Testis (tissue), 2 donors: ENCODE measurements at regions not wholly inside any gene's neighbourhood (a gene's known extent, or its start where the extent isn't known, plus 50 kb on each side); places are given as distances from the start of the nearest gene placed in this dataset.
"Not testable (repeated sequence)": the region's sequence is repeated elsewhere in the genome, so short reads cannot be mapped to it uniquely, and the experiment has no call there.

ENCODE experiments used
- DNase-seq: peaks from one replicate; pipeline ENCODE4 v3.0.0-alpha.2; 2019
- H3K27ac ChIP-seq, 2 donors: fragments of 200-600 bp; sonication (generic); one replicate each; pipeline ENCODE4 v1.5.1; 2019
- H3K27me3 ChIP-seq: fragments of 200-600 bp; sonication (generic); one replicate; pipeline ENCODE4 v1.5.1; 2019
- H3K36me3 ChIP-seq: fragments of 200-600 bp; sonication (generic); one replicate; pipeline ENCODE4 v1.5.1; 2017; ENCODE audit warnings: low read depth; ENCODE audit errors: missing control alignments
- H3K4me1 ChIP-seq: fragments of 200-600 bp; sonication (generic); one replicate; pipeline ENCODE4 v1.5.1; 2019
- H3K4me3 ChIP-seq, 2 donors: fragments of 200-600 bp; sonication (generic); one replicate each; pipeline ENCODE4 v1.5.1; 2017 to 2019
- H3K9me3 ChIP-seq: fragments of 200-600 bp; sonication (generic); one replicate; pipeline ENCODE4 v1.5.1; 2017
- CTCF ChIP-seq, 3 experiments: fragments of 450-650 bp in 2 of 3; fragments of 200-600 bp in 1 of 3; sonication (generic) in 1 of 3; IDR thresholded peaks; one replicate each; pipeline ENCODE4 v1.5.1; 2016 to 2019; ENCODE audit warnings: antibody characterized with exemption in 3 of 3, mild to moderate bottlenecking in 2 of 3, moderate library complexity in 1 of 3
- POLR2A ChIP-seq: fragments of 450-650 bp; IDR thresholded peaks from one replicate; pipeline ENCODE4 v1.6.1; 2017; ENCODE audit warnings: antibody characterized with exemption, mild to moderate bottlenecking, moderate library complexity
- WGBS, 2 donors: methylation state at CpG; one replicate each; pipeline ENCODE4 v1.1.5; 2018; 5-methylcytosine and 5-hydroxymethylcytosine counted together
- intact Hi-C: fragments of 100-400 bp; cut with DNase I; formaldehyde crosslinking; loops from one replicate; pipeline ENCODE4 v1.15.1; 2023; ENCODE audit warnings: low total_unique reads

DNA sequence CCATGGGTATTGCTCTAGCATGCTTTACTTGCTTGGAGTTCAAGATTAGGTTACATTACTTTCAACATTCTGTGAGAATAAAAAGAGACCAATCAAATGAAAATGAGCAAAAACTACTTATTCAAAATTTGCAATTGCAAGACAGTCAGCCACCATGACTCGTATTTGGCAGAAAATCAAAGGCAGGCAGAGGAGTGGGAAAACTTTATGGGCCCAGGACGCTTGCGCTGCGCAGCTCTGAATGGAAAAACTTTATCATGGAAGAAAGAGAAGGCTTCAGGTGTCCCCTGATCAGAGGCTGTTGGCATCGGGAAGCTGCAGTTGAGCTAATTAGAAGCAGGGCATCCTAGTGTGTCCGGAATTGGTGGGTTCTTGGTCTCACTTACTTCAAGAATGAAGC, 250.6 kb downstream of the USP46 start:
- 91 to 94% methylated on average over 6 of the region's 6 CpGs for WGBS, 2 donors
- no peaks in the 10 kb centered on the region for H3K36me3 ChIP-seq
- H3K27me3 ChIP-seq, result no peaks in the 10 kb centered on the region
- intact Hi-C loops, result no loop called here
- no peak overlapping the region for H3K27ac ChIP-seq
- no peaks in the 10 kb centered on the region for H3K4me1 ChIP-seq
- no peak for DNase-seq
- no peak overlapping the region for H3K4me3 ChIP-seq
- H3K9me3 ChIP-seq, result no peaks in the 10 kb centered on the region
- TF ChIP-seq CTCF (IDR thresholded peaks at IDR 0.05) (no peak), POLR2A (no peak)

- intact Hi-C loops, H3K36me3 ChIP-seq, H3K4me3 ChIP-seq, H3K27me3 ChIP-seq, H3K4me1 ChIP-seq, H3K27ac ChIP-seq, DNase-seq, H3K9me3 ChIP-seq: not testable (repeated sequence)
- 96 to 100% methylated on average over 5 to 18 of the region's 18 CpGs for WGBS, 2 donors
Measured at GRCh38 chr4:52409766-52410165, 249.3 kb downstream of the USP46 start.

DNA sequence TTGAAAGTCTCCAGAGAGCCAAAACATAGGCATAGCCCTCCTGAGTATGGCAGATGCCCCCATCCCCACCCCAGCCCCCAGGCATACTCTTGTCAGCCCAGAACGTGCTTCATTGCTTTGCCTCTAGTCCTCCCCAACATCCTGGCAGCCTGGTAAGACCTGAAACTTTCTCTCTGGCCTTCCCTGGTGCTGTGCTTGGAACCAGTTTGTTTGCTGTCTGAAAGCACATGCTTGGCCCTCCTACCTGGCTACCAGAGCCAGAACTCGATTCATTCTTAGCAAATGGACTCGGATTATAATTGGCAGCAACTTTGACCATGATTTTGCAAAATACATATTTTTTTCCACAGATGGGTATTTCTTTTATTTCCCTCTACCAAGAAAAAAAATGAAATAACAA, 248.1 kb downstream of the USP46 start:
- TF ChIP-seq POLR2A (no peak), CTCF (IDR thresholded peaks at IDR 0.05) (no peak)
- Histone ChIP-seq H3K9me3 (no peaks in the 10 kb centered on the region), H3K36me3 (no peaks in the 10 kb centered on the region), H3K4me1 (no peaks in the 10 kb centered on the region), H3K27ac (no peak overlapping the region), H3K4me3 (no peak overlapping the region), H3K27me3 (no peaks in the 10 kb centered on the region)
- intact Hi-C loops, result no loop called here
- no peak for DNase-seq
- 84 to 89% methylated on average over 3 of the region's 3 CpGs for WGBS, 2 donors

- TF ChIP-seq CTCF (IDR thresholded peaks at IDR 0.05), result no peak
- no peak for TF ChIP-seq POLR2A
- no peaks in the 10 kb centered on the region for H3K36me3 ChIP-seq
- no peak overlapping the region for H3K4me3 ChIP-seq
- H3K9me3 ChIP-seq, result no peaks in the 10 kb centered on the region
- no peaks in the 10 kb centered on the region for H3K4me1 ChIP-seq
- intact Hi-C loops, result no loop called here
- no peaks in the 10 kb centered on the region for H3K27me3 ChIP-seq
- H3K27ac ChIP-seq, result no peak overlapping the region
- no peak for DNase-seq
- WGBS, 2 donors, result 79 to 99% methylated on average over 2 to 5 of the region's 5 CpGs
Measured at GRCh38 chr4:52420330-52420729, 238.8 kb downstream of the USP46 start.

- TF ChIP-seq POLR2A, result no peak
- TF ChIP-seq CTCF (IDR thresholded peaks at IDR 0.05), result no peak
- DNase-seq, result no peak
- no peak overlapping the region for H3K27ac ChIP-seq
- no peak overlapping the region for H3K4me3 ChIP-seq
- H3K27me3 ChIP-seq, result no peaks in the 10 kb centered on the region
- intact Hi-C loops, result no loop called here
- H3K36me3 ChIP-seq, result no peaks in the 10 kb centered on the region
- no peaks in the 10 kb centered on the region for H3K9me3 ChIP-seq
- no peaks in the 10 kb centered on the region for H3K4me1 ChIP-seq
Measured at GRCh38 chr4:52421811-52422213, 237.3 kb downstream of the USP46 start.
